GM12874 (cell line): ENCODE measurements at regions not wholly inside any gene's neighbourhood (a gene's known extent, or its start where the extent isn't known, plus 50 kb on each side); places are given as distances from the start of the nearest gene placed in this dataset.

Source experiments
- TF ChIP-seq, protein P1 (sequence below): IDR thresholded peaks from 2 replicates; pipeline ENCODE4 v1.5.1; 2011; ENCODE audit warnings: low read depth, mild to moderate bottlenecking, control low read depth, low read length, moderate library complexity; ENCODE audit not compliant: insufficient read depth

DNA sequence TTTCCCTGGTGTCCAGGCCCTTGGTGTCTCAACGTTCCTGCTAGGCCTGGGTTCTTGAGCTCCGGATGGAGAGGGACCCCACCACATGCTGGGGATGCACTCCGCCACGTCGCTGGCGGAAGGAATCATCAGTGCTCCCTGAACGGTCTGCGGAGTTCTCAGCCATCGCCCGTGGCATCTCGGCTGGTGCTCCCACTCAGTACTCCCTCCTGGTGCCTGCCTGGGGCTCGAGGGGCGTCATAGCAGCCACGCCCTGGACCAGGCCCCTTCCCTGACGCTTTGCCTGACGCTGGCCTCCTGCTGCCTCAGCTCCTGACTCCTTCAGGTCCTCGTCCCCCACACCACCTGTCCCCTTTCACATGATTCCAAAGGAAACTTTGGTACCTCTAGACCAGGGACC lies 95.9 kb upstream of the CIBAR2 start:
- TF ChIP-seq, protein P1, sequence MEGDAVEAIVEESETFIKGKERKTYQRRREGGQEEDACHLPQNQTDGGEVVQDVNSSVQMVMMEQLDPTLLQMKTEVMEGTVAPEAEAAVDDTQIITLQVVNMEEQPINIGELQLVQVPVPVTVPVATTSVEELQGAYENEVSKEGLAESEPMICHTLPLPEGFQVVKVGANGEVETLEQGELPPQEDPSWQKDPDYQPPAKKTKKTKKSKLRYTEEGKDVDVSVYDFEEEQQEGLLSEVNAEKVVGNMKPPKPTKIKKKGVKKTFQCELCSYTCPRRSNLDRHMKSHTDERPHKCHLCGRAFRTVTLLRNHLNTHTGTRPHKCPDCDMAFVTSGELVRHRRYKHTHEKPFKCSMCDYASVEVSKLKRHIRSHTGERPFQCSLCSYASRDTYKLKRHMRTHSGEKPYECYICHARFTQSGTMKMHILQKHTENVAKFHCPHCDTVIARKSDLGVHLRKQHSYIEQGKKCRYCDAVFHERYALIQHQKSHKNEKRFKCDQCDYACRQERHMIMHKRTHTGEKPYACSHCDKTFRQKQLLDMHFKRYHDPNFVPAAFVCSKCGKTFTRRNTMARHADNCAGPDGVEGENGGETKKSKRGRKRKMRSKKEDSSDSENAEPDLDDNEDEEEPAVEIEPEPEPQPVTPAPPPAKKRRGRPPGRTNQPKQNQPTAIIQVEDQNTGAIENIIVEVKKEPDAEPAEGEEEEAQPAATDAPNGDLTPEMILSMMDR, result no peak

DNA sequence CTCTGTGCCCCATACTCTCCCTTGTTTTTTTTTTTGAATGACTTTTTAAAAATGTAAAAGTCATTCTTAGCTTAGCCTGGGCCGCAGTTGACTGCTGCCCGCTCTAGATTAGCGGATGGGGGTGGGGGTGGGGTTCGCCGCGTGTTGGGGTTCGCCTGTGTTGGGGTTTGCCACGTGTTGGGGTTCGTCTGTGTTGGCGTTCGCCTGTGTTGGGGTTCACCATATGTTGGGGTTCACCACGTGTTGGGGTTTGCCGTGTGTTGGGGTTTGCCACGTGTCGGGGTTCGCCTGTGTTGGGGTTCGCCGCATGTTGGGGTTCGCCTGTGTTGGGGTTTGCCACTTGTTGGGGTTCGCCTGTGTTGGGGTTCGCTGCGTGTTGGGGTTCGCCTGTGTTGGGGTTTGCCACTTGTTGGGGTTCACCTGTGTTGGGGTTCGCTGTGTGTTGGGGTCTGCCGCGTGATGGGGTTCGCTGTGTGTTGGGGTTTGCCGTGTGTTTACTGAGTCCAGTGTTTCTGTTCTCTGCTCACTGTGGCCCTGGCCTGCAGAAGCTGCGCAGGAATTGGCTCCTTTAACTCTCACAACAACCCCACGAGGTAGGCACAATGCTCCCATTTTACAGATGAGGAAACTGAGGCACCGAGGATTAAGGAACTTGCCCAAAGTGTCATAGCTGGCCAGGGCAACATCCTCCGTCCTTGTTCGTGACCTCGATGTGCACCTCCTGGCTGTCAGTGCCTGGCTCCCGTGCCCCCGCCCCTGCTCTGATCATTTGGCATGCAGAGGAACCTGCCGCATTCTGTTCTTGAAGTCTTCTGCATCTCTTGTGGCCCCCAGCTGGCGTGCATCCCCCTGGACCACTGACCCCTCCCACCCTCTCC lies 96.6 kb upstream of the CIBAR2 start:
- TF ChIP-seq, protein P1, result no peak

DNA sequence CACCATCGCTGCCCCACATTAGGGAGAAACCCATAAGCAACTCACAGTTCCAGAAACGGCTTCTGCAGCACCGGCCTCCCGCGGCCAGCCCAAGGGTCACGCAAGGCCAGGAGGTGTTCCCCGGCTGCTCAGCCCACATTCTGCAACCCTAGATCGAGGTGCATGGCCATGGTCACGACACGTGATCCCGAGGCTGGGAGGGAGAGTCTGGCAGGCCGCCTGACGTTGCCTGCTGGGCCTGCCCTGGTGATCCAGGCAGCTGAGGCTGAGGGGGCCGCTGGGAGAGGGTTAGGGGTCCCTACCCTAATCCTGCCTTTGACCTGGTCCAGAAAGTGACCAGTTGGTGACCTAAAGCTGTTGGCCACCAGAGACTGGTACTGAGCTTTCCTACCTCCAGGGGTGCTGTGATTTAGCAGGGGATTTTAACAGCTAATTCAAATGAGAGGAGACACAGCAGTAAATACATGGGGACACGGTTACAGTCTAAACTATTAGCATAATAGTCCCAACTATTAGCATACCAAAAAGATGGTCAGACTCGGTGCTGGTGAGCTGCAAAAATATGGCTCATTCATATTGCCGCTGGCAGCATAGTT lies 97.4 kb upstream of the CIBAR2 start:
- TF ChIP-seq, protein P1, result no peak

DNA sequence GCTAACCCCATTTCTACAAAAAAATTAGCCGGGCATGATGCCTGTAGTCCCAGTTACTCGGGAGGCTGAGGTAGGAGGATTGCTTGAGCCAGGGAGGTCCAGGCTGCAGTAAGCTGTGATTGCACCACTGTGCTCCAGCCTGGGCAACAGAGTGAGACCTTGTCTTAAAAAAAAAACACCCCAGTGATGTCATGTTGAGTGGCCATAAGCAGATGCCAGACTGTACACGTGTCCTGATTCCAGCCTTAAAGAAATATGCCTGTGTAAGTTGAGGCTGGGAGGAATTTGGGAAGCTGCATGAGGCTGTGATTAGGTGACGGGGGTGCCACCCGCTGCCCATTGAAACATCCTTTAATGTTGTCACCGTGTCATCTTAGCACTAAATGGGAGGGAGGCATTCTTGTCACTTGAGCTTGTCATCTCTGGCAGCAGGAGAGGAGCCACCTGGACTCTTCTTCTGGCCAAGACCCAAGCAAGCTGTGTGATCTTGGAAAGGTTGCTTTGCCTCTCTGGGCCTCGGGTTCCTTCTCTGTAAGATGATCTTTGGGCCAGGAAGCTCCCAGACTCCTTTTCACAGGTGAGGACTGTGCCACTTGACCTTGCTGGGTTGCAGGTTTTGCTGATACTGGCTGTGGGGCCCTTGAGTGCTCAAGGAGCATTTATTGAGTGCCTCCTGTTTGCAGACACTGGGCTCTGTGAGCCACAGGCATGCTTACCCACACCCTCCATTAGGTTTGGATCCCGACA lies 98.3 kb upstream of the CIBAR2 start:
- TF ChIP-seq, protein P1, result no peak

DNA sequence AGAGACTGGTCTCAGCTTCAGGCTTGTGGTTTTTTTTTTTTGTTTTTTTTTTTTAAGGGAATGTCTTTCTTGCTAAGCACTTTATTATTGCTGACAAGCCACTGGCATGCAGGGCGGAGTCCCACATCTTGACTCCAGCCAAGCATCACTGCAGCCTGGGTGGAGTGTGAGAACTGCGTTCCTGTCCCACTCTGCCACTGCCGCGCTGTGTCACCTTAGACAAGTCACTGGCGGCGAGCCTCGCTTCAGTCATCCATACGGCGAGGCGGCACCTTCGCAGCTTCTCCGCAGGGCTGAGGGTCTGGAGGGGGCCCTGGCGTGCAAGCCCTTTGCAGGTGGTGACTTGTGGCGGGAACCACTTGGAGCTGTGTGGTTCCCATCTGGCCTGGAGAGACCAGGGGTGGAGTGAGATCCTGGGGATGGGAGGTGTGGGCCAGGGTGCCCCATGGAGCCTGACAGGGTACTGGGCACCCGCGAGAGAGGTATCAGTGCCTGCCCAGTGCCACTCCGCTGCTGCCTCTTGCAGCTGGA lies 99.1 kb upstream of the CIBAR2 start:
- TF ChIP-seq, protein P1, result no peak

DNA sequence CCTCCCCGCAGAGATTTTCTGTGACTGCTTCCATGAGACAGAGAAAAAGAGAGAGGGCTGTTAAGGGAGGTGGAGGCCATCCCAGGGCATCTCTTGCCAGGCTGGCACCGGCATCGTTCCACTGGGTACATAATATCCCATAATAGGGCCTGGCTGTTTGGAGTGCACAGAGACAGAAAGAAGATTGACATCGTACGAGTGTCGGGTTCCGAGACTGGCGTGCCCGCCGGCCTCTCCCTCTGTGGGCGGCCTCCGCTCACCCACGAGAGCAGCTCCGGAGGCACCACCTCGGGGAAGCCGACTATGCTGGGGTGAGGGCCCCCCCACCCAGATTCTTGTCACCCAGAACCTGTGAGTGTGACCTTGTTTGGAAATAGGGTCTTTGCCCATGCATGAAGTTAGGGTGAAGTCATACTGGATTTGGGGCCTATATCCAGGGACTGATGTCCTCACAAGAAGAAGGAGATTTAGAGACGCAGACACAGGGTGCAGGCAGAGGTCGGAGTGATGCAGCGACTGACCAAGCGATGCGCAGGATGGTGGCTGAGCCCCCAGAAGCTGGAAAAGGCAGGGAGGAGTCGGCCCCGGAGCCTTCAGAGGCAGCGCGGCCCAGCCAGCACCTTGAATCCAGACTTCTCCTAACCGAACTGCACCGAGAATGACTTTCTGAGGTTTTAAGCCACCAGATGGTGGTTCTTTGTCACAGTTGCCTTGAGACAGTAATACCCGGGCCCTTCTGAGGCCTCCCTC lies 101.8 kb upstream of the CIBAR2 start:
- TF ChIP-seq, protein P1, result no peak
